ENCODE measurements at regions not wholly inside any gene's neighbourhood (a gene's known extent, or its start where the extent isn't known, plus 50 kb on each side); places are given as distances from the start of the nearest gene placed in this dataset.
"Not testable (repeated sequence)": the region's sequence is repeated elsewhere in the genome, so short reads cannot be mapped to it uniquely, and the experiment has no call there.

GRCh38 chr5:89694026-89694550 is 715.5 kb downstream of the CETN3 start:
- no peak for TF ChIP-seq ZNF274 (IDR thresholded peaks at IDR 0.05; ENCODE audit: low read depth, low read length)
- H3K4me3 ChIP-seq (ENCODE audit: low read length) = no peak overlapping the region

GRCh38 chr5:89690331-89690730 is 719.2 kb downstream of the CETN3 start:
- H3K4me3 ChIP-seq (ENCODE audit: low read length) = no peak overlapping the region
- TF ChIP-seq ZNF274 (IDR thresholded peaks at IDR 0.05; ENCODE audit: low read depth, low read length) = no peak

- TF ChIP-seq ZNF274 (IDR thresholded peaks at IDR 0.05; ENCODE audit: low read depth, low read length) = no peak
- no peak overlapping the region for H3K4me3 ChIP-seq (ENCODE audit: low read length)
Observed at GRCh38 chr5:89686081-89686765, 723.3 kb downstream of the CETN3 start.

GRCh38 chr5:89676634-89677033 is 732.9 kb downstream of the CETN3 start:
- TF ChIP-seq ZNF274 (IDR thresholded peaks at IDR 0.05; ENCODE audit: low read depth, low read length) = no peak
- H3K4me3 ChIP-seq (ENCODE audit: low read length) = no peak overlapping the region

- H3K4me3 ChIP-seq (ENCODE audit: low read length) = no peak overlapping the region
- no peak for TF ChIP-seq ZNF274 (IDR thresholded peaks at IDR 0.05; ENCODE audit: low read depth, low read length)
Observed at GRCh38 chr5:89673019-89673418, 736.5 kb downstream of the CETN3 start.

GRCh38 chr5:89668821-89669220 is 740.7 kb downstream of the CETN3 start:
- no peak for TF ChIP-seq ZNF274 (IDR thresholded peaks at IDR 0.05; ENCODE audit: low read depth, low read length)
- no peak overlapping the region for H3K4me3 ChIP-seq (ENCODE audit: low read length)

GRCh38 chr5:89662499-89662898 is 747.1 kb downstream of the CETN3 start:
- H3K4me3 ChIP-seq (ENCODE audit: low read length) = no peak overlapping the region
- TF ChIP-seq ZNF274 (IDR thresholded peaks at IDR 0.05; ENCODE audit: low read depth, low read length) = no peak

GRCh38 chr5:89638871-89639270 is 755.9 kb upstream of the MEF2C start:
- no peak overlapping the region for H3K4me3 ChIP-seq (ENCODE audit: low read length)
- TF ChIP-seq ZNF274 (IDR thresholded peaks at IDR 0.05; ENCODE audit: low read depth, low read length) = peak; percentile 52

- not testable (repeated sequence) for H3K4me3 ChIP-seq (ENCODE audit: low read length)
Observed at GRCh38 chr5:89634176-89634575, 751.2 kb upstream of the MEF2C start.

- not testable (repeated sequence) for H3K4me3 ChIP-seq (ENCODE audit: low read length)
Observed at GRCh38 chr5:89630064-89630463, 747.1 kb upstream of the MEF2C start.

- no peak for TF ChIP-seq ZNF274 (IDR thresholded peaks at IDR 0.05; ENCODE audit: low read depth, low read length)
- no peak overlapping the region for H3K4me3 ChIP-seq (ENCODE audit: low read length)
Observed at GRCh38 chr5:89628876-89629635, 746.1 kb upstream of the MEF2C start.

- no peak for TF ChIP-seq ZNF274 (IDR thresholded peaks at IDR 0.05; ENCODE audit: low read depth, low read length)
- no peak overlapping the region for H3K4me3 ChIP-seq (ENCODE audit: low read length)
Observed at GRCh38 chr5:89615839-89616518, 733.0 kb upstream of the MEF2C start.

- TF ChIP-seq ZNF274 (IDR thresholded peaks at IDR 0.05; ENCODE audit: low read depth, low read length) = no peak
- no peak overlapping the region for H3K4me3 ChIP-seq (ENCODE audit: low read length)
Observed at GRCh38 chr5:89613222-89613956, 730.4 kb upstream of the MEF2C start.

GRCh38 chr5:89606939-89607534 is 724.1 kb upstream of the MEF2C start:
- H3K4me3 ChIP-seq (ENCODE audit: low read length) = no peak overlapping the region
- TF ChIP-seq ZNF274 (IDR thresholded peaks at IDR 0.05; ENCODE audit: low read depth, low read length) = no peak

Data from GM08714 (cell line).